ENCODE measurements at regions not wholly inside any gene's neighbourhood (a gene's known extent, or its start where the extent isn't known, plus 50 kb on each side); places are given as distances from the start of the nearest gene placed in this dataset.
"Not testable (repeated sequence)": the region's sequence is repeated elsewhere in the genome, so short reads cannot be mapped to it uniquely, and the experiment has no call there.

GRCh38 chr6:49370518-49370917, 92.5 kb downstream of the MMUT start:
- DNase-seq = no peak

DNA sequence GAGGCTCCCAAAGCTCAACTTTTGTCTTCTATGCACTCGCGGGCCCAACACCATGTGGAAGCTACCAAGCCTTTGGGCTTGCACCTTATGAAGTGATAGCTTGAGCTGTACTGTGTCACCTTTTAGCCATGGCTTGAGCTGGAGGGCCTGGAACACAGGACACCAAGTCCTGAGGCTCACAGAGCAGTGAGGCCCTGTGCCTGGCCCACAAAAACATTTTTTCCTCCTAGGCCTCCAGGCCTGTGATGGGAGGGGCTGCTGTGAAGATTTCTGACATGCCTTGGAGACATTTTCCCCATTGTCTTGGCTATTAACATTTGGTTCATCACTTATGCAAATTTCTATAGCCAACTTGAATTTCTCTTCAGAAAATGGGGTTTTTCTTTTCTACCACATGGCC, 96.5 kb downstream of the MMUT start:
- DNase-seq = no peak

DNA sequence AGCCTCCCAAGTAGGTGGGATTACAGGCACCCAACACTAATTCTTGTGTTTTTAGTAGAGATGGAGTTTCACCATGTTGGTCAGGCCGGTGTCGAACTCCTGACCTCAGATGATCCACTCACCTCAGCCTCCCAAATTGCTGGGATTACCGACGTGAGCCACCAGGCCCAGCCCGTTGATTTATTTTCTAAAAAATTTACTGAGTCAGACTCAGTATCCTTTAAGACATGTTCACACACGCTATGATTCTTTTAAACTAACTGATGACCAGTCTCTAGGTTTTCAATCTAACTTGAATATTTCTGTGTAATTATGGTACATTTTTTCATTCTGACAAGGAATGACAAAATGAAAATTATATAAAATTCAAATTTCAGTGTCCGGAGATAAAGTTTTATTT, 114.5 kb downstream of the MMUT start:
- no peak for DNase-seq

DNA sequence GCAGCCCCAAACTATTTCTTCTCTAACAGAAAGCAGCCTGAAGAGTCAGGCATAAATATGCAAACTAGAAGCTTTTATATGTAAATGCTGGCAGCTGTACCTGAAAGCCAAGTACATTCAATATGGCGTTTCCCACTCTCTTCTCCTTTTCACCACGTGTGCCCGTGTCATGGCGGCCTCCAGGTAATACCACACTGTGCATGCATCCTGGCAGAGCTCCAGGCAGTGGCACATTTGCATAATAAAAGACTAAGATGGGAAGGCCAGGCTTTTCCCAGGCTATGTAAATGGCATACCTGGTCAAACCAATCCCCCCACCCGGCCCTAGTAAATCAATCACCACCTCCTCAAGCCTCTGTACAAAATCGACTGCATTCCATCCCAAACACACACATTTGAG, 120.6 kb downstream of the MMUT start:
- DNase-seq = no peak

GRCh38 chr6:49341869-49342268, 121.2 kb downstream of the MMUT start:
- DNase-seq = no peak

DNA sequence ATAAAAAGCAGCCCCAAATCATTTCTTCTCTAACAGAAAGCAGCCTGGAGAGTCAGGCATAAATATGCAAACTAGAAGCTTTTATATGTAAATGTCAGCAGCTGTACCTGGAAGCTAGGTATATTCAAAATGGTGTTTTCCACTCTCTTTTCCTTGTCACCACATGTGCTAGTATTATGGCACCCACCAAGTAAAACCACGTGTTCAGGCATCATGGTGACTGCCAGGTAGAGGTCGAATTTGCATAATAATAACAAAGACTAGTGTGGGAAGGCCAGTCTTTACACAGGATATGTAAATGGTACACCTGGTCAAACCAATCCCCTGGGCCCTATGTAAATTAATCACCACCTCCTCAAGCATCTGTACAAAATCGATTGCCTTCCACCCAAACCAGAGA, 124.0 kb downstream of the MMUT start:
- no peak for DNase-seq

GRCh38 chr6:49336514-49337131, 126.4 kb downstream of the MMUT start:
- DNase-seq = no peak

GRCh38 chr6:49333345-49334125, 129.5 kb downstream of the MMUT start:
- peak; percentile 27 for DNase-seq

DNA sequence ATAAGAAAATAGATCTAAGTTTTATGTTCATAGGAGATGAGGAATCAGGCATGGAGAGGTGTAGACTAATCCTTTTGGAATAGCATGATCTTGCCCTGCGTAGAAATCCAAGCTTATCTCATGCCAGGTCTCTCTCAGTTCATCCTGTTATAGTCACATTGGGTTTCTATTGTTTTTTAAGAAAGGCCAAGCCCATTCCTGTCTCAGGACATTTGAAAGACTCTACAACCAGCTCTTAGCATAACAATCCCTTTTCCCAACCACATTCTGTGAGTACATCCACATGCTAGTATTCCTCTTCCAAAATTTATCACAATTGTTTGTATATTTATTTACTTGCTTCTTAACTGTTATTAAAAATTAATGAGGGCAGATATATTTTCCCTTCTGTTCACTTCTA, 130.3 kb downstream of the MMUT start:
- no peak for DNase-seq

DNA sequence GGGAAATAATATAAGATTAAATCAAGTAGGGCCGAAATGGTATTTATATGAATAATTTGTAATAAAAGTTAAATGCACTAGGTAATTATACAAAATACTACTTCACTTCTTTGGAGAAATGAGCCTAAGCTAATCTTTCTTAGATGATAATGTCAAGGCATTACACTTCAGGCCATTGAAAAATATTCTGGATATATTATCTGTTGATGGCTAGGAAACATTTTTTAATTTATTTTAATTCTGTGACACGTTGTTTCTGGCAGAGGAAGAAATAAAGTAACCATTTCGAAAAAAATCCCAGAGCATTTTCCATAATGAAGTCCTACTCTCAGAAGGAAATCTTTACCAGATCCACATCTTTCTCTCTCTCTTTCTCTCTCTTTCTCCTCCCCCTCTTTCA, 133.9 kb downstream of the MMUT start:
- no peak for DNase-seq

DNA sequence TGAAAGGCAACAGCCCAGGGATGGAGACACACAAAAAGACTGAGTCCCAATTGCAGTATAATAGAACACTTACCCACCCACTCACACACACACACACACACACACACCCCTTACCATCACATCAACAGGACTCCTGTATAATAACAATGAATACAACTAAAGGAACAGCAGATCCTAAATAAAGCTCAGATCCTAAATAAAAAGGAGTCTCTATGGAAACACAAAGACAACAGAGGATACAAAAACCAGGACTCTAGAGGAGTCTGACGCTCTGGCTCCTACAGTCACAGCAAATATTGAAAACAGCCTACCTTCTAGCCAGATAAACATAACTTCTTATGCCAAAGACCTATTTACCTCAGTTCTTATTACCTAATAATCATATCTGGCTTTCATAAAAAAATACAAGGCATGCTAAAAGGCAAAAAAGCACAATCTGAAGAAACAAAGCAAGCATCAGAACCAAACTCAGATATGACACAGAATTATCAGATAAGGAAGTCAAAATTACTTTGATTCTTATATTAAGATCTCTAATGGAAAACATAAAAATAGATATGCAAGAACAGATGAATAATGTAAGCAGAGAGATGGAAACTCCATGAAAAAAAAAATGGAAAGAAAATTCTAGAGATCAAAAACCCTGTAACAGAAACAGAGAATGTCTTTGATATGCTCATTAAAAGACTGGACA, 134.9 kb downstream of the MMUT start:
- DNase-seq = no peak

DNA sequence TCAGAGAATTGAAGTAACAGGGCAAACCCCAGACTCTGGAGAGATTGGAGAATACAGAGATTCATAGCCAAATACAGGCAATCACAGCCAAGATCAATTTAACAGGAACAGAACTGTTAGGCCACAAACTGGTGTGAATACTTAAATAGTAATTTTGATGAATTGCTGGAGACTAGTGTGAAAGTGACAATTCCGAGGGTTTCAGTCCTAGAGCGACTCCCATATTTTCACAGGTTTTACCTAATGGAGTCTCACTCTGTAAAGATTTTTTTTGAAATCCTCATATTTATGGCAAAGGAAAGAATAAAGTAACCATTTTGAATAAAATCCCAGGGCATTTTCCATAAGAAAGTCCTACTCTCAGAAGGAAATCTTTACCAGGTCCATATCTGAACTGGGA, 135.5 kb downstream of the MMUT start:
- no peak for DNase-seq

DNA sequence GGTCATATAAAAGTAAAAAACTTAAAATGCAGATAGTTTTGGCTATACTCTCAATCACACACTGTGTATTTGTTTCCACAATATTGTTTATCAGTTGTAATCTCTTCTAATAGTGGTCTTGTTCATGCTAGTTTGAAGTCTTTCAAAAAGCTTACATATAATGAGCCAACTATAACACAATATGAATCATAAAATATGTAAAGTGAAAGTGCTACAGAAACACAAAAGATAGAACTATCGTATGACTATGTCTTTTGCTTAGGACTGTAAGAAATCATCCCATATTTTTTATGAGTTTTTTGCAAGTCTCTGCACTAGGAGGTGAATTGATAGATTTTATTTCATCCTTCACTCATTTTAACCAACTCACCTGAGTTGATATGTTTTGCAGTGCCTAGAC, 136.0 kb downstream of the MMUT start:
- no peak for DNase-seq

GRCh38 chr6:49326347-49326746, 136.7 kb downstream of the MMUT start:
- peak; percentile 85 for DNase-seq

GRCh38 chr6:49325891-49326290, 137.2 kb downstream of the MMUT start:
- DNase-seq = peak; percentile 11

DNA sequence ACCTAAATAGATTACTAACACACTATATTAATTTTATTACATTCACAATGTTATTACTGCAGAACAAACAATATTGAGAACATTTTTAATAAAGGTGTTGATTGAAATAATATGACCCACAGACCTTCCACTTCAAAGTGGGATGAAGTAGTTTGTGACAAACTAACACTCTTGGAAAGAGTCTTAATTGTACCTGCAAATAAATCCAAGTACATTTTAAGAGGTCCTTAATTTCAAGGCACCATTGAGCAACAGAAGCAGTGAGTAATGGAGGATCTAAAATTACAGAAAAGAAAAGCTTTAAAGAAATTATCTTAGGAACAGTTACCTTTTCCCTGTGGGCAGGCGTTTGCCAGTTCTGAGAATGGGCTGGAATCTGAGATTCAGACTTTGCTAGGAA, 140.2 kb downstream of the MMUT start:
- no peak for DNase-seq

GRCh38 chr6:49321561-49322072, 141.4 kb downstream of the MMUT start:
- no peak for DNase-seq

- DNase-seq = no peak
Measured at GRCh38 chr6:49305010-49305409, 158.0 kb downstream of the MMUT start.

DNA sequence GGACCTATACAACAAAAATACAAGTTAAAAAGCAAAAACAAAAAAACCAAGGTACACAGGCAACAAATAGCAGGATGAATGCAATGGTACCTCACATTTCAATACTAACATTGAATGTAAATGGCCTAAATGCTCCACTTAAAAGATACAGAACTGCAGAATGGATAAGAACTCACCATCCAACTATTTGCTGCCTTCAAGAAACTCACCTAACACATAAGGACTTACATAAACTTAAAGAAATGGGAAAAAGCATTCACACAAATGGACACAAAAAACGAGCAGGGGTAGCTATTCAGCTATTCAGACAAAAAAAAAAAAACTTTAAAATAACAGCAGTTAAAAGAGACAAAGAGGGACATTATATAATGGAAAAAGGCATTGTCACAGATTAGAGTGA, 158.7 kb downstream of the MMUT start:
- not testable (repeated sequence) for DNase-seq

DNA sequence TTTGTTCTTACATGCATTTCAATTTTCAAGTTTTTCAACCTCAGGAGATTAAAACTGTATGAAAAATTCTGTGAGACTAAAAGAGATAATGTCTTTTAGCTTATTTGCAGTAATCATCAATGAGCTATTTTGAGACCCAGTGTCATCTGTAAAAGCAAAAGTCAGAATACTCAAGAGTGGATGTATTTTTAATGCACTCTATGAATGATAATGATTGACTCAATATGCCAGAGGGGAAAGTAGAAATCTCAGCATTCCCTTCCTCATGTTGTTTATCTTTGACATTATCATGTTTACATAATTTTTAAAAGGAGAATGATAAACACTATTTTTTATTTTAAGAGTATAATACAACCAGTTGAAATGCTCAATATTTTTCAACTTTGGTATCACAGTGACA, 162.1 kb downstream of the MMUT start:
- no peak for DNase-seq

DNA sequence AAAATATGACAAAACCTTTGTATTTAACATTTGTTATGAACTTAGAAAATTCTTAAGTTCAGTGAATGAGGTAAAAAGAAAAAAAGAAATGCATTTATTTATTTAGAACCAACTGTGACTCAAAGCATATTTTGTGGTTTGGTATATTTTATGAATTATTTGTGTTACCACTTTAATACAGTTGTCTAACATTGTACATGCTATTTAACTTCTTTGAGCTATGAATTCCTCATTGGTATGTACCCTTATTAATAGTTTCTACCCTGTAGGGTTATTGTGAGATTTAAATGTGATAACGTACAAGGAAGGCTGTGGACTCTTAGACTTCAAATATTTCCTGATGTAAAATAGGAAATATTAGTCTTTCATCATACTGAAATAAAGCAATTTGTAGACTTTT, 162.6 kb downstream of the MMUT start:
- no peak for DNase-seq

DNA sequence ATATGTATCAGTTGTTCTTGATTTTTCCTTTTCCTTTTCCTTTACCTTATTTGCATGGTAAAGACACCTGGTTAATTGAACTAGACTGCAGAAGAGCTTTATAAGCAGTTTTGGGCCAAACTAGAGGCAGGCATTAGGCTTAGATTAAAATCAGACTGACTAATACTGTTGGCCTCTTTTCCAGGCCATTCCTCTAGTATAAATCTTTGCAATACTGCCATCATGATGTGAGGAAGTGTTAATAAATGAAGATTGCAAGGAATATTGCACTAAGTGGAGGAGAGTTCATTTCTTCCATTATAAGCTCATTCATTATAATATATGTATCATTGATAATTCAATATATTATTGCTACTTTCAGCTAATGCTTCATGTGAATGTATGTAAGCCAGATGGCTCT, 163.8 kb downstream of the MMUT start:
- DNase-seq = no peak

GRCh38 chr6:49284180-49284579, 178.9 kb downstream of the MMUT start:
- no peak for DNase-seq
